PFSK-1 (cell line): ENCODE measurements at regions not wholly inside any gene's neighbourhood (a gene's known extent, or its start where the extent isn't known, plus 50 kb on each side); places are given as distances from the start of the nearest gene placed in this dataset.

Source experiments
- POLR2AphosphoS5 ChIP-seq: IDR thresholded peaks from 2 replicates; pipeline ENCODE4 v1.6.1; 2012; ENCODE audit warnings: low read depth, mild to moderate bottlenecking, control low read depth, low read length, moderate library complexity
- SIN3A ChIP-seq: IDR thresholded peaks from 2 replicates; pipeline ENCODE4 v1.6.1; 2012; ENCODE audit warnings: mild to moderate bottlenecking, low read length, moderate library complexity, borderline replicate concordance; ENCODE audit not compliant: insufficient read depth
- TAF1 ChIP-seq: IDR thresholded peaks from 2 replicates; pipeline ENCODE4 v1.6.1; 2012; ENCODE audit warnings: low read length, control low read depth, borderline replicate concordance; ENCODE audit not compliant: insufficient read depth

DNA sequence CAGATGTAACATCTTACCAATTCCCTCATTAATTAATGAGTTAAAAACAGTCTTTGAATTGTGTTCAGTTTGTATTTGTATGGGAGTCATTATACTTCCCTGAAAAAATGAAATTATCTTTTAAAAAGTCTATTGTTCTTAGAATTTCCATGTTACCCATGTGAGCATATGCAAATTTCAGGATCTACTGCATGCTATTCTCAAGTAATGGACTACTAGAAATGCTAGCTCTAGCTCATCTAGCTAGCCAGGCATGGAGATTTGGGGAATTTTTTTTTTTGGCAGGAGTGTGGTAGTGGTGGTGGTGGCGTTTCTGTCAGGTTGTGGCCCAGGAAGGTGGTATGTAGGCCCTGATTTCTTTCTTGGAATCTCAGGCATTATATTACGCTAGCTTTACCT, 218.4 kb downstream of the AEBP2 start:
- no peak for TF ChIP-seq POLR2AphosphoS5
- no peak for TF ChIP-seq TAF1
- TF ChIP-seq SIN3A = no peak
